GM18519 (cell line): ENCODE measurements at regions not wholly inside any gene's neighbourhood (a gene's known extent, or its start where the extent isn't known, plus 50 kb on each side); places are given as distances from the start of the nearest gene placed in this dataset.

Source experiments
- ATAC-seq: cut with Tn5 transposase; IDR thresholded peaks from one replicate; pipeline ENCODE4 v1.9.1; 2021; ENCODE audit warnings: mild to moderate bottlenecking, moderate library complexity; ENCODE audit not compliant: unreplicated experiment, low FRiP score

GRCh38 chr7:86975449-86975848, 84.0 kb downstream of the ELAPOR2 start:
- ATAC-seq = no peak

- ATAC-seq = no peak
Measured at GRCh38 chr7:86972072-86972471, 87.4 kb downstream of the ELAPOR2 start.

- ATAC-seq = no peak
Measured at GRCh38 chr7:86970986-86971385, 88.5 kb downstream of the ELAPOR2 start.

GRCh38 chr7:86970547-86970946, 88.9 kb downstream of the ELAPOR2 start:
- ATAC-seq = no peak

GRCh38 chr7:86969865-86970264, 89.6 kb downstream of the ELAPOR2 start:
- no peak for ATAC-seq

- ATAC-seq = no peak
Measured at GRCh38 chr7:86968618-86969017, 90.8 kb downstream of the ELAPOR2 start.

- no peak for ATAC-seq
Measured at GRCh38 chr7:86966916-86967315, 92.5 kb downstream of the ELAPOR2 start.

- no peak for ATAC-seq
Measured at GRCh38 chr7:86965727-86966120, 93.7 kb downstream of the ELAPOR2 start.

GRCh38 chr7:86964973-86965726, 94.3 kb downstream of the ELAPOR2 start:
- no peak for ATAC-seq

GRCh38 chr7:86963599-86964230, 95.7 kb downstream of the ELAPOR2 start:
- peak; percentile 93 for ATAC-seq

- ATAC-seq = no peak
Measured at GRCh38 chr7:86962623-86963022, 96.8 kb downstream of the ELAPOR2 start.

GRCh38 chr7:86961686-86962085, 97.8 kb downstream of the ELAPOR2 start:
- no peak for ATAC-seq

- ATAC-seq = no peak
Measured at GRCh38 chr7:86958380-86958779, 101.1 kb downstream of the ELAPOR2 start.

GRCh38 chr7:86956567-86956966, 102.9 kb downstream of the ELAPOR2 start:
- no peak for ATAC-seq

- no peak for ATAC-seq
Measured at GRCh38 chr7:86955895-86956503, 103.5 kb downstream of the ELAPOR2 start.

- ATAC-seq = no peak
Measured at GRCh38 chr7:86954971-86955370, 104.5 kb downstream of the ELAPOR2 start.

GRCh38 chr7:86953653-86954336, 105.7 kb downstream of the ELAPOR2 start:
- ATAC-seq = no peak

GRCh38 chr7:86953219-86953618, 106.2 kb downstream of the ELAPOR2 start:
- no peak for ATAC-seq

GRCh38 chr7:86951895-86952294, 107.6 kb downstream of the ELAPOR2 start:
- no peak for ATAC-seq

GRCh38 chr7:86950944-86951343, 108.5 kb downstream of the ELAPOR2 start:
- no peak for ATAC-seq

- no peak for ATAC-seq
Measured at GRCh38 chr7:86950360-86950759, 109.1 kb downstream of the ELAPOR2 start.
